ENCODE measurements at regions not wholly inside any gene's neighbourhood (a gene's known extent, or its start where the extent isn't known, plus 50 kb on each side); places are given as distances from the start of the nearest gene placed in this dataset.

GRCh38 chr17:33676444-33676843 is 383.3 kb upstream of the ASIC2 start:
- ATAC-seq, result no peak
- no peak for TF ChIP-seq CSDC2 (CRISPR knock-in tag; IDR thresholded peaks at IDR 0.05)
- TF ChIP-seq ARNTL (CRISPR knock-in tag; IDR thresholded peaks at IDR 0.05; ENCODE audit: borderline replicate concordance, low read depth), result no peak
- TF ChIP-seq, protein P1, sequence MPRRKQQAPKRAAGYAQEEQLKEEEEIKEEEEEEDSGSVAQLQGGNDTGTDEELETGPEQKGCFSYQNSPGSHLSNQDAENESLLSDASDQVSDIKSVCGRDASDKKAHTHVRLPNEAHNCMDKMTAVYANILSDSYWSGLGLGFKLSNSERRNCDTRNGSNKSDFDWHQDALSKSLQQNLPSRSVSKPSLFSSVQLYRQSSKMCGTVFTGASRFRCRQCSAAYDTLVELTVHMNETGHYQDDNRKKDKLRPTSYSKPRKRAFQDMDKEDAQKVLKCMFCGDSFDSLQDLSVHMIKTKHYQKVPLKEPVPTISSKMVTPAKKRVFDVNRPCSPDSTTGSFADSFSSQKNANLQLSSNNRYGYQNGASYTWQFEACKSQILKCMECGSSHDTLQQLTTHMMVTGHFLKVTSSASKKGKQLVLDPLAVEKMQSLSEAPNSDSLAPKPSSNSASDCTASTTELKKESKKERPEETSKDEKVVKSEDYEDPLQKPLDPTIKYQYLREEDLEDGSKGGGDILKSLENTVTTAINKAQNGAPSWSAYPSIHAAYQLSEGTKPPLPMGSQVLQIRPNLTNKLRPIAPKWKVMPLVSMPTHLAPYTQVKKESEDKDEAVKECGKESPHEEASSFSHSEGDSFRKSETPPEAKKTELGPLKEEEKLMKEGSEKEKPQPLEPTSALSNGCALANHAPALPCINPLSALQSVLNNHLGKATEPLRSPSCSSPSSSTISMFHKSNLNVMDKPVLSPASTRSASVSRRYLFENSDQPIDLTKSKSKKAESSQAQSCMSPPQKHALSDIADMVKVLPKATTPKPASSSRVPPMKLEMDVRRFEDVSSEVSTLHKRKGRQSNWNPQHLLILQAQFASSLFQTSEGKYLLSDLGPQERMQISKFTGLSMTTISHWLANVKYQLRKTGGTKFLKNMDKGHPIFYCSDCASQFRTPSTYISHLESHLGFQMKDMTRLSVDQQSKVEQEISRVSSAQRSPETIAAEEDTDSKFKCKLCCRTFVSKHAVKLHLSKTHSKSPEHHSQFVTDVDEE (CRISPR knock-in tag; IDR thresholded peaks at IDR 0.05), result no peak
- TF ChIP-seq SNAI2 (CRISPR knock-in tag; IDR thresholded peaks at IDR 0.05), result no peak
- TF ChIP-seq RARB (CRISPR knock-in tag; IDR thresholded peaks at IDR 0.05), result no peak
- no peak for TF ChIP-seq ZFP3 (CRISPR knock-in tag; IDR thresholded peaks at IDR 0.05)
- no peak for TF ChIP-seq ZNF8 (CRISPR knock-in tag; IDR thresholded peaks at IDR 0.05)
- TF ChIP-seq, protein P2, sequence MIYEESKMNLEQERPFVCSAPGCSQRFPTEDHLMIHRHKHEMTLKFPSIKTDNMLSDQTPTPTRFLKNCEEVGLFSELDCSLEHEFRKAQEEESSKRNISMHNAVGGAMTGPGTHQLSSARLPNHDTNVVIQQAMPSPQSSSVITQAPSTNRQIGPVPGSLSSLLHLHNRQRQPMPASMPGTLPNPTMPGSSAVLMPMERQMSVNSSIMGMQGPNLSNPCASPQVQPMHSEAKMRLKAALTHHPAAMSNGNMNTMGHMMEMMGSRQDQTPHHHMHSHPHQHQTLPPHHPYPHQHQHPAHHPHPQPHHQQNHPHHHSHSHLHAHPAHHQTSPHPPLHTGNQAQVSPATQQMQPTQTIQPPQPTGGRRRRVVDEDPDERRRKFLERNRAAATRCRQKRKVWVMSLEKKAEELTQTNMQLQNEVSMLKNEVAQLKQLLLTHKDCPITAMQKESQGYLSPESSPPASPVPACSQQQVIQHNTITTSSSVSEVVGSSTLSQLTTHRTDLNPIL (CRISPR knock-in tag; IDR thresholded peaks at IDR 0.05; ENCODE audit: low read depth), result no peak
- TF ChIP-seq TOX (CRISPR knock-in tag; IDR thresholded peaks at IDR 0.05; ENCODE audit: borderline replicate concordance), result no peak
- TF ChIP-seq, protein P3, sequence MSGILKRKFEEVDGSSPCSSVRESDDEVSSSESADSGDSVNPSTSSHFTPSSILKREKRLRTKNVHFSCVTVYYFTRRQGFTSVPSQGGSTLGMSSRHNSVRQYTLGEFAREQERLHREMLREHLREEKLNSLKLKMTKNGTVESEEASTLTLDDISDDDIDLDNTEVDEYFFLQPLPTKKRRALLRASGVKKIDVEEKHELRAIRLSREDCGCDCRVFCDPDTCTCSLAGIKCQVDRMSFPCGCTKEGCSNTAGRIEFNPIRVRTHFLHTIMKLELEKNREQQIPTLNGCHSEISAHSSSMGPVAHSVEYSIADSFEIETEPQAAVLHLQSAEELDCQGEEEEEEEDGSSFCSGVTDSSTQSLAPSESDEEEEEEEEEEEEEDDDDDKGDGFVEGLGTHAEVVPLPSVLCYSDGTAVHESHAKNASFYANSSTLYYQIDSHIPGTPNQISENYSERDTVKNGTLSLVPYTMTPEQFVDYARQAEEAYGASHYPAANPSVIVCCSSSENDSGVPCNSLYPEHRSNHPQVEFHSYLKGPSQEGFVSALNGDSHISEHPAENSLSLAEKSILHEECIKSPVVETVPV (CRISPR knock-in tag; IDR thresholded peaks at IDR 0.05), result no peak
- TF ChIP-seq OSR1 (CRISPR knock-in tag; IDR thresholded peaks at IDR 0.05), result no peak

DNA sequence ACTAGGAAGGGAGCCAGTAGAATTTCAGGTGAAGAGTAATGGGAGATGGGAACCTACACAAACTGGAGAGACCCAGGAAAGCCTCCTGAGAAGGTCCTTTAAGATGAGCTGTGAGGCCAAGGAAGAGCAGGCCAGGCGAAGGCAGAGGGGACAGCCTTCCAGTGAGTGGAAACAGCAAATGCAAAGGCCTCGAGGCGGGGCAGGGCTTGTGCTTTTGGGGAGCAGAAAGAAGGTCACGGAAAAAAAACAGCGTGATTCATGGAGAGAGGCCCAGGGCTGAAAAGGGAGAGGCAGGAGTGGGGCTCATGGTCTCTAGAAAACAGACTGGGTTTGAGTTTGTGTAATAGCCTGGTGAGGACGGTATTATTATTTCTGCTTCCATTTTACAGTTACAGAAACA is 386.5 kb upstream of the ASIC2 start:
- no peak for ATAC-seq
- TF ChIP-seq ZC3H10 (CRISPR knock-in tag; IDR thresholded peaks at IDR 0.05), result no peak

- ATAC-seq, result no peak
- TF ChIP-seq ZFP30 (CRISPR knock-in tag; IDR thresholded peaks at IDR 0.05), result no peak
- no peak for TF ChIP-seq RARB (CRISPR knock-in tag; IDR thresholded peaks at IDR 0.05)
- TF ChIP-seq, protein P1 (CRISPR knock-in tag; IDR thresholded peaks at IDR 0.05), result no peak
- TF ChIP-seq, protein P3 (CRISPR knock-in tag; IDR thresholded peaks at IDR 0.05), result no peak
- no peak for TF ChIP-seq PPARA (CRISPR knock-in tag; IDR thresholded peaks at IDR 0.05; ENCODE audit: borderline replicate concordance)
- TF ChIP-seq ARNTL (CRISPR knock-in tag; IDR thresholded peaks at IDR 0.05; ENCODE audit: borderline replicate concordance, low read depth), result no peak
- TF ChIP-seq TOX (CRISPR knock-in tag; IDR thresholded peaks at IDR 0.05; ENCODE audit: borderline replicate concordance), result no peak
- no peak for TF ChIP-seq ZNF8 (CRISPR knock-in tag; IDR thresholded peaks at IDR 0.05)
- no peak for TF ChIP-seq CSDC2 (CRISPR knock-in tag; IDR thresholded peaks at IDR 0.05)
- TF ChIP-seq ZC3H10 (CRISPR knock-in tag; IDR thresholded peaks at IDR 0.05), result no peak
Measured at GRCh38 chr17:33680472-33680871, 387.4 kb upstream of the ASIC2 start.

DNA sequence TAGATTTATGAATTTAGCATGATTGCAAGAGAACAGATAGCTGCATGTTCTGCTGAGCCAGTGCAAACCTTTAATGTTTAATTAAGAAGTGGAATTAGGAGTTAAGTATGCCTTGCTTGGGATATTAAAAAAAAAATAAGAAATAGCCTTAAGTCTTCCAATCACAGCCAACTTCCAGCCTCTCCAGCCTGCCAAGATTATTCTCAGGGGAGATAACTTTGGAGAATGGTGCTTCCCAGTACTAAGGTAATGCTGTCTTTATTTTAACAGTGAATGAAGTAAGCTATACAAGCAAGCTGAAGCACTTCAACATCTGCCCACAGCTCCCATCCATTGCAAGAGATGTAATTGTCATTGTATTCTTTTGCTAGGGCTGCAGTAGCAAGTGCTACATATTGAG is 389.5 kb upstream of the ASIC2 start:
- TF ChIP-seq ZC3H10 (CRISPR knock-in tag; IDR thresholded peaks at IDR 0.05), result no peak
- no peak for TF ChIP-seq OSR1 (CRISPR knock-in tag; IDR thresholded peaks at IDR 0.05)
- no peak for TF ChIP-seq ESRRG (CRISPR knock-in tag; IDR thresholded peaks at IDR 0.05)
- TF ChIP-seq CSDC2 (CRISPR knock-in tag; IDR thresholded peaks at IDR 0.05), result no peak
- TF ChIP-seq ISL1 (CRISPR knock-in tag; IDR thresholded peaks at IDR 0.05), result no peak
- ATAC-seq, result no peak
